ENCODE measurements at regions not wholly inside any gene's neighbourhood (a gene's known extent, or its start where the extent isn't known, plus 50 kb on each side); places are given as distances from the start of the nearest gene placed in this dataset.

GRCh38 chr17:22470411-22471175 lies 778.3 kb downstream of the KCNJ18 start:
- no peak for FAIRE-seq
- H3K27ac ChIP-seq = no peak overlapping the region
- no peak for DNase-seq (ENCODE audit: low read depth in 1 of 2, low spot score in 1 of 2)

GRCh38 chr17:22484826-22485225 lies 792.5 kb downstream of the KCNJ18 start:
- H3K4me1 ChIP-seq = no peaks in the 10 kb centered on the region
- no peak for DNase-seq (ENCODE audit: low read depth in 1 of 2, low spot score in 1 of 2)
- H3K4me2 ChIP-seq = no peak overlapping the region
- no peak overlapping the region for H3K4me3 ChIP-seq
- ChIA-PET CTCF (no interaction called here), POLR2A (no interaction called here)
- TF ChIP-seq BHLHE40 (IDR thresholded peaks at IDR 0.05; ENCODE audit: low read depth, low read length) = no peak
- TF ChIP-seq CTCF (IDR thresholded peaks at IDR 0.05) = no peak
- ATAC-seq = no peak
- no peak for FAIRE-seq
- WGBS (ENCODE audit: missing lambda C conversion rate) = 2% methylated on average over 3 of the region's 3 CpGs
- H3K9me3 ChIP-seq = no peaks in the 10 kb centered on the region
- no peak overlapping the region for H3K27ac ChIP-seq

More at GRCh38 chr17:22470411-22471175, 778.3 kb downstream of the KCNJ18 start:
- Histone ChIP-seq H3K4me2 (no peak overlapping the region), H3K4me3 (no peak overlapping the region), H3K9me3 (no peaks in the 10 kb centered on the region), H3K4me1 (no peaks in the 10 kb centered on the region)
- POLR2A ChIA-PET = no interaction called here
- TF ChIP-seq ZFP36 (IDR thresholded peaks at IDR 0.05; ENCODE audit: borderline replicate concordance, partially characterized antibody) (no peak), HDAC2 (IDR thresholded peaks at IDR 0.05) (no peak), TFCP2L1 (CRISPR knock-in tag; IDR thresholded peaks at IDR 0.05) (no peak), KDM5A (IDR thresholded peaks at IDR 0.05) (no peak), NR3C1 (IDR thresholded peaks at IDR 0.05) (no peak), HOXA7 (CRISPR knock-in tag; IDR thresholded peaks at IDR 0.05) (no peak), PHF8 (IDR thresholded peaks at IDR 0.05; ENCODE audit: borderline replicate concordance, low read depth) (no peak), RCOR1 (IDR thresholded peaks at IDR 0.05; ENCODE audit: low read depth, low read length) (no peak), CTCF (IDR thresholded peaks at IDR 0.05) (no peak)
- 8% methylated on average over 7 of the region's 7 CpGs for WGBS (ENCODE audit: missing lambda C conversion rate)
- ATAC-seq = no peak
- CTCF ChIA-PET = no interaction called here

GRCh38 chr17:22490399-22490798 lies 798.1 kb downstream of the KCNJ18 start:
- no peaks in the 10 kb centered on the region for H3K9me3 ChIP-seq
- no peak for FAIRE-seq

DNA sequence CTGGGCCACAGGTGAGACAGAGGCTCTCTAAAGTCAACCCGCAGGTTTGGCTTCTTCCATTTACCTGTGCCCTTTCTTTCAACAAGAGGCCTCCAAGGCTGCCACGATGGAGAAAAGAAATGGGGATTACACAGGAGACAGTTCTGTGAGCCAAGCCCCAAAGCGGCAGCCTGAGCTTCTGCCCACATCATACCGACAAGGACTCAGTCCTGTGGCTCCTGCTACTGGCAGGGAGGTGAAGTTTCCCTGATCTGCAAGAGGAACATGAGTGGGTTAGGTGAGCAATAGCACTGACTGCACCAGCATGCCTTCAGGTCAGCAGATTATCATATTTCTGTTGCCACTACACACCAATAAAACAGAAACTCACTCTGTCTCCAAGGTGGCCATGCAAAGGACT lies 800.0 kb downstream of the KCNJ18 start:
- ChIA-PET CTCF (no interaction called here), POLR2A (no interaction called here)
- ATAC-seq = no peak
- Histone ChIP-seq H3K4me2 (no peak overlapping the region), H3K4me3 (no peak overlapping the region), H3K4me1 (no peaks in the 10 kb centered on the region), H3K9me3 (no peaks in the 10 kb centered on the region), H3K27ac (no peak overlapping the region)
- WGBS (ENCODE audit: missing lambda C conversion rate) = 7% methylated on average over 4 of the region's 4 CpGs
- DNase-seq (ENCODE audit: low read depth in 1 of 2, low spot score in 1 of 2) = no peak
- FAIRE-seq = no peak
- no peak for TF ChIP-seq CTCF (IDR thresholded peaks at IDR 0.05)
- TF ChIP-seq CBX8 (IDR thresholded peaks at IDR 0.05) = no peak
- no peak for TF ChIP-seq ESRRA (IDR thresholded peaks at IDR 0.05; ENCODE audit: borderline replicate concordance, low read length)
- no peak for TF ChIP-seq ZSCAN20 (CRISPR knock-in tag; IDR thresholded peaks at IDR 0.05)
- TF ChIP-seq JUN (IDR thresholded peaks at IDR 0.05) = no peak
- TF ChIP-seq, protein P1, sequence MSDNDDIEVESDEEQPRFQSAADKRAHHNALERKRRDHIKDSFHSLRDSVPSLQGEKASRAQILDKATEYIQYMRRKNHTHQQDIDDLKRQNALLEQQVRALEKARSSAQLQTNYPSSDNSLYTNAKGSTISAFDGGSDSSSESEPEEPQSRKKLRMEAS (IDR thresholded peaks at IDR 0.05) = no peak
- no peak for TF ChIP-seq SREBF2 (IDR thresholded peaks at IDR 0.05)
- no peak for TF ChIP-seq HEYL (CRISPR knock-in tag; IDR thresholded peaks at IDR 0.05)
- no peak for TF ChIP-seq POLR2A (IDR thresholded peaks at IDR 0.05; ENCODE audit: low read length)
- no peak for TF ChIP-seq HOXB13 (CRISPR knock-in tag; IDR thresholded peaks at IDR 0.05; ENCODE audit: low read depth)
- no peak for TF ChIP-seq NR3C1 (IDR thresholded peaks at IDR 0.05)
- no peak for TF ChIP-seq CEBPB (IDR thresholded peaks at IDR 0.05)
- no peak for TF ChIP-seq TFCP2L1 (CRISPR knock-in tag; IDR thresholded peaks at IDR 0.05)
- no peak for TF ChIP-seq FOSB (CRISPR knock-in tag; IDR thresholded peaks at IDR 0.05)

More at GRCh38 chr17:22490399-22490798, 798.1 kb downstream of the KCNJ18 start:
- Histone ChIP-seq H3K4me2 (no peak overlapping the region), H3K4me1 (no peaks in the 10 kb centered on the region), H3K27ac (no peak overlapping the region), H3K4me3 (no peak overlapping the region)
- ATAC-seq = no peak
- ChIA-PET CTCF (no interaction called here), POLR2A (no interaction called here)
- DNase-seq (ENCODE audit: low read depth in 1 of 2, low spot score in 1 of 2) = no peak
- 3% methylated on average over 3 of the region's 3 CpGs for WGBS (ENCODE audit: missing lambda C conversion rate)
- TF ChIP-seq BCL3 (IDR thresholded peaks at IDR 0.05) (no peak), PHF8 (IDR thresholded peaks at IDR 0.05; ENCODE audit: borderline replicate concordance, low read depth) (no peak), RCOR1 (IDR thresholded peaks at IDR 0.05; ENCODE audit: low read depth, low read length) (no peak)
